H1 (cell line): ENCODE measurements at regions not wholly inside any gene's neighbourhood (a gene's known extent, or its start where the extent isn't known, plus 50 kb on each side); places are given as distances from the start of the nearest gene placed in this dataset.

Experiments
- CTCF ChIA-PET: fragments of 300-600 bp; sonication (Branson Sonifier 250); formaldehyde crosslinking; loops from one replicate; lab custom pipeline; 2021; ENCODE audit not compliant: partially characterized antibody; lab: Charles Lee
- POLR2A ChIA-PET: fragments of 300-600 bp; sonication (Branson Sonifier 250); formaldehyde crosslinking; loops from one replicate; lab custom pipeline; 2021; ENCODE audit warnings: inconsistent platforms; ENCODE audit not compliant: partially characterized antibody; lab: Charles Lee
- DNase-seq, 2 experiments: peaks; one replicate each; pipeline versions ENCODE4 v3.0.0 to v3.0.0-alpha.2; 2010 to 2022; ENCODE audit warnings: low spot score in 2 of 2, low read depth in 1 of 2, mixed read lengths in 1 of 2
- FAIRE-seq: peaks from 2 replicates; lab custom pipeline; 2011; peaks lifted over from hg19 to GRCh38; lab: Jason Lieb, UNC
- H2AFZ ChIP-seq: 2 replicates; pipeline ENCODE4 v1.8.1; 2012; ENCODE audit warnings: low read length, inconsistent platforms
- H2AK5ac ChIP-seq: 2 replicates; pipeline ENCODE4 v1.6.1; 2013; ENCODE audit warnings: low read depth, low read length
- H2BK120ac ChIP-seq: replicated peaks from 2 replicates; pipeline ENCODE3; 2013; ENCODE audit warnings: low read depth, low read length, inconsistent platforms
- H2BK12ac ChIP-seq: 2 replicates; pipeline ENCODE4 v1.6.1; 2013; ENCODE audit warnings: low read depth, low read length
- H2BK15ac ChIP-seq: 2 replicates; pipeline ENCODE4 v1.6.1; 2013; ENCODE audit warnings: low read length
- H2BK20ac ChIP-seq: 2 replicates; pipeline ENCODE4 v1.6.1; 2013; ENCODE audit warnings: low read length
- H2BK5ac ChIP-seq: 2 replicates; pipeline ENCODE4 v1.6.1; 2013; ENCODE audit warnings: low read depth, low read length
- H3K14ac ChIP-seq: 2 replicates; pipeline ENCODE4 v1.6.1; 2013; ENCODE audit warnings: inconsistent platforms; ENCODE audit not compliant: insufficient read length
- H3K18ac ChIP-seq: 2 replicates; pipeline ENCODE4 v1.6.1; 2013; ENCODE audit warnings: low read length; ENCODE audit errors: extremely low read depth
- H3K23ac ChIP-seq: 2 replicates; pipeline ENCODE4 v1.6.1; 2013; ENCODE audit warnings: inconsistent platforms; ENCODE audit not compliant: insufficient read length
- H3K23me2 ChIP-seq: 2 replicates; pipeline ENCODE4 v1.6.1; 2013; ENCODE audit warnings: low read depth, low read length
- H3K27ac ChIP-seq: 2 replicates; pipeline ENCODE4 v1.6.1; 2011; ENCODE audit warnings: low read depth, low read length, inconsistent platforms
- H3K27me3 ChIP-seq, 4 experiments: replicated peaks in 1 of 4; 1 replicate in 1 of 4; 2 replicates in 3 of 4; pipeline versions ENCODE4 v1.6.1 to v1.8.1; 2011 to 2013; ENCODE audit warnings: low read length in 3 of 4, mild to moderate bottlenecking in 3 of 4, inconsistent platforms in 2 of 4, mixed read lengths in 2 of 4, moderate library complexity in 1 of 4; ENCODE audit not compliant: control insufficient read depth in 3 of 4, insufficient read depth in 3 of 4; ENCODE audit errors: extremely low read depth in 1 of 4
- H3K36me3 ChIP-seq, 4 experiments: 2 replicates each; pipeline versions ENCODE4 v1.6.1 to v1.8.1; 2011 to 2013; ENCODE audit warnings: mild to moderate bottlenecking in 4 of 4, low read length in 3 of 4, moderate library complexity in 2 of 4, control low read depth in 1 of 4, inconsistent platforms in 1 of 4; ENCODE audit not compliant: insufficient read depth in 4 of 4, control insufficient read depth in 2 of 4
- H3K4ac ChIP-seq: replicated peaks from 2 replicates; pipeline ENCODE3; 2013; ENCODE audit warnings: low read length, low read depth, mixed read lengths, inconsistent platforms; ENCODE audit not compliant: insufficient read length
- H3K4me1 ChIP-seq, 4 experiments: replicated peaks in 1 of 4; 1 replicate in 1 of 4; 2 replicates in 3 of 4; pipeline versions ENCODE4 v1.6.1 to v1.8.1; 2011 to 2013; ENCODE audit warnings: low read length in 3 of 4, inconsistent platforms in 2 of 4, mixed read lengths in 1 of 4; ENCODE audit not compliant: insufficient read depth in 4 of 4, control insufficient read depth in 3 of 4
- H3K4me2 ChIP-seq, 2 experiments: 2 replicates each; pipeline versions ENCODE4 v1.6.1 to v1.8.1; 2011 to 2013; ENCODE audit warnings: low read depth in 2 of 2, low read length in 2 of 2, control low read depth in 1 of 2, inconsistent platforms in 1 of 2, mild to moderate bottlenecking in 1 of 2; ENCODE audit not compliant: insufficient read depth in 1 of 2
- H3K4me3 ChIP-seq, 4 experiments: fragments of 200-600, 300-600 bp in 1 of 4; sonication (generic), shearing (Covaris generic), sonication (Bioruptor Twin) in 1 of 4; 2 replicates each; pipeline versions ENCODE4 v1.5.1 to v1.8.1; 2011 to 2016; ENCODE audit warnings: low read length in 4 of 4, low read depth in 3 of 4, control low read depth in 2 of 4, inconsistent platforms in 2 of 4, mild to moderate bottlenecking in 2 of 4, mixed read lengths in 1 of 4, moderate library complexity in 1 of 4; ENCODE audit not compliant: insufficient read depth in 2 of 4; ENCODE audit errors: extremely low read depth in 1 of 4
- H3K56ac ChIP-seq: replicated peaks from 2 replicates; pipeline ENCODE3; 2013; ENCODE audit warnings: low read depth, mild to moderate bottlenecking, mixed read lengths, low read length, inconsistent platforms; ENCODE audit not compliant: insufficient read length
- H3K79me1 ChIP-seq: 2 replicates; pipeline ENCODE4 v1.6.1; 2013; ENCODE audit warnings: low read depth, low read length, control low read depth
- H3K79me2 ChIP-seq, 2 experiments: 2 replicates each; pipeline versions ENCODE4 v1.6.1 to v1.8.1; 2012 to 2013; ENCODE audit warnings: low read length in 2 of 2, mild to moderate bottlenecking in 2 of 2, inconsistent platforms in 1 of 2; ENCODE audit not compliant: insufficient read depth in 2 of 2, control insufficient read depth in 1 of 2
- H3K9ac ChIP-seq, 4 experiments: replicated peaks in 1 of 4; 1 replicate in 1 of 4; 2 replicates in 3 of 4; pipeline versions ENCODE4 v1.6.1 to v1.8.1; 2011 to 2013; ENCODE audit warnings: low read depth in 3 of 4, low read length in 3 of 4, control low read depth in 2 of 4, mild to moderate bottlenecking in 2 of 4, moderate library complexity in 2 of 4, inconsistent platforms in 1 of 4; ENCODE audit errors: extremely low read depth in 1 of 4
- H3K9me3 ChIP-seq, 2 experiments: 2 replicates each; pipeline versions ENCODE4 v1.6.1 to v1.8.1; 2012 to 2013; ENCODE audit warnings: mild to moderate bottlenecking in 2 of 2, moderate library complexity in 2 of 2, control low read depth in 1 of 2, inconsistent platforms in 1 of 2, low read depth in 1 of 2, low read length in 1 of 2, mixed read lengths in 1 of 2; ENCODE audit not compliant: insufficient read depth in 2 of 2
- H4K20me1 ChIP-seq, 2 experiments: replicated peaks in 1 of 2; 2 replicates each; pipeline versions ENCODE3 to v1.8.1; 2011 to 2013; ENCODE audit warnings: inconsistent platforms in 2 of 2, low read length in 2 of 2, mild to moderate bottlenecking in 1 of 2; ENCODE audit not compliant: insufficient read depth in 2 of 2, control insufficient read depth in 1 of 2
- H4K5ac ChIP-seq: 2 replicates; pipeline ENCODE4 v1.6.1; 2013; ENCODE audit warnings: low read length, low read depth, mixed read lengths, inconsistent platforms; ENCODE audit not compliant: insufficient read length
- H4K8ac ChIP-seq: 2 replicates; pipeline ENCODE4 v1.8.0; 2013; ENCODE audit warnings: mild to moderate bottlenecking, moderate library complexity, low read length, inconsistent platforms; ENCODE audit not compliant: insufficient read depth; ENCODE audit errors: extremely low read depth
- H4K91ac ChIP-seq: replicated peaks from 2 replicates; pipeline ENCODE3; 2013; ENCODE audit warnings: low read length, mixed read lengths, inconsistent platforms; ENCODE audit not compliant: insufficient read length
- BCL11A ChIP-seq, 2 experiments: IDR thresholded peaks; one replicate each; pipeline ENCODE4 v1.6.1; 2011; ENCODE audit warnings: low read depth in 2 of 2, low read length in 2 of 2, mild to moderate bottlenecking in 2 of 2
- CHD1 ChIP-seq: IDR thresholded peaks from 2 replicates; pipeline ENCODE4 v1.6.1; 2012; ENCODE audit warnings: low read depth, low read length, improper control_type of control experiment
- CREB1 ChIP-seq: IDR thresholded peaks from 2 replicates; pipeline ENCODE4 v1.6.1; 2012; ENCODE audit warnings: inconsistent platforms
- GTF2F1 ChIP-seq: IDR thresholded peaks from 2 replicates; pipeline ENCODE4 v1.6.1; 2012; ENCODE audit warnings: low read depth, low read length, improper control_type of control experiment, borderline replicate concordance
- HDAC6 ChIP-seq: IDR thresholded peaks from one replicate; pipeline ENCODE4 v1.7.1; 2012; ENCODE audit warnings: low read depth, mild to moderate bottlenecking, inconsistent platforms, low read length, moderate library complexity
- JUND ChIP-seq: IDR thresholded peaks from 2 replicates; pipeline ENCODE4 v1.6.1; 2011; ENCODE audit warnings: mild to moderate bottlenecking, improper control_type of control experiment, low read length
- KDM1A ChIP-seq: fragments of 200-600, 300-600 bp; sonication (generic); IDR thresholded peaks from 2 replicates; pipeline ENCODE4 v1.7.1; 2016; ENCODE audit warnings: mild to moderate bottlenecking, low read length, borderline replicate concordance
- KDM4A ChIP-seq: IDR thresholded peaks from one replicate; pipeline ENCODE4 v1.7.1; 2012; ENCODE audit warnings: low read depth, mild to moderate bottlenecking, moderate library complexity, low read length, inconsistent platforms; ENCODE audit not compliant: severe bottlenecking
- MAFK ChIP-seq: IDR thresholded peaks from 2 replicates; pipeline ENCODE4 v1.6.1; 2012; ENCODE audit warnings: low read depth, mild to moderate bottlenecking, improper control_type of control experiment, low read length
- NANOG ChIP-seq: IDR thresholded peaks from 2 replicates; pipeline ENCODE4 v1.6.1; 2011; ENCODE audit warnings: low read length, low read depth, mild to moderate bottlenecking, inconsistent platforms; ENCODE audit not compliant: insufficient read depth, poor library complexity, severe bottlenecking
- RNF2 ChIP-seq: fragments of 200-900, 300-1000 bp; sonication (generic); IDR thresholded peaks from 2 replicates; pipeline ENCODE4 v1.7.1; 2016; ENCODE audit warnings: borderline replicate concordance, low read depth, mild to moderate bottlenecking, antibody characterized with exemption, low read length; ENCODE audit not compliant: poor library complexity, severe bottlenecking; ENCODE audit errors: missing control alignments
- TEAD4 ChIP-seq: IDR thresholded peaks from 2 replicates; pipeline ENCODE4 v1.6.1; 2012; ENCODE audit warnings: low read depth, low read length, inconsistent platforms, mixed read lengths
- WGBS, 2 experiments: shearing (Covaris generic) in 1 of 2; methylation state at CpG; one replicate each; pipeline versions ENCODE4 v1.1.6 to v1.1.7; 2013 to 2015; ENCODE audit warnings: low lambda C conversion rate in 2 of 2, mixed read lengths in 2 of 2, inconsistent platforms in 1 of 2, low coverage in 1 of 2, missing lambda C conversion rate in 1 of 2; ENCODE audit not compliant: insufficient replicate concordance in 2 of 2, insufficient coverage in 1 of 2, insufficient read length in 1 of 2; ENCODE audit errors: extremely low coverage in 1 of 2, missing lambda C conversion rate in 1 of 2; 5-methylcytosine and 5-hydroxymethylcytosine counted together
- TF ChIP-seq, protein P1 (sequence below): IDR thresholded peaks from 2 replicates; pipeline ENCODE4 v1.6.1; 2011; ENCODE audit warnings: low read length, improper control_type of control experiment

GRCh38 chr14:66432334-66432733 lies 53.8 kb upstream of the CCDC196 start:
- Histone ChIP-seq H3K14ac (no peak overlapping the region), H3K23ac (no peak overlapping the region), H2AFZ (no peak overlapping the region), H3K4me1 (no peaks in the 10 kb centered on the region), H3K27ac (no peak overlapping the region), H4K91ac (no peak overlapping the region), H3K79me2 (no peaks in the 10 kb centered on the region), H2BK20ac (no peak overlapping the region), H3K4me3 (no peak overlapping the region), H3K9ac (no peak overlapping the region), H3K9me3 (no peaks in the 10 kb centered on the region), H4K8ac (no peak overlapping the region), H3K36me3 (no peaks in the 10 kb centered on the region), H3K27me3 (no peaks in the 10 kb centered on the region), H3K18ac (no peak overlapping the region), H2BK120ac (no peak overlapping the region), H4K20me1 (no peaks in the 10 kb centered on the region), H3K56ac (no peak overlapping the region), H2BK5ac (no peak overlapping the region), H2BK15ac (no peak overlapping the region), H2AK5ac (no peak overlapping the region), H3K4ac (no peak overlapping the region), H3K79me1 (no peaks in the 10 kb centered on the region), H3K23me2 (no peaks in the 10 kb centered on the region), H3K4me2 (no peak overlapping the region), H4K5ac (no peak overlapping the region), H2BK12ac (no peak overlapping the region)
- ChIA-PET CTCF (interaction anchor here (0.6 to 1.0 kb wide), 2 partner anchors 34 to 341 kb away, joined by 3 read pairs; no protein-coding TSS in a partner anchor), POLR2A (no interaction called here)
- no peak for TF ChIP-seq NANOG
- TF ChIP-seq, protein P1, sequence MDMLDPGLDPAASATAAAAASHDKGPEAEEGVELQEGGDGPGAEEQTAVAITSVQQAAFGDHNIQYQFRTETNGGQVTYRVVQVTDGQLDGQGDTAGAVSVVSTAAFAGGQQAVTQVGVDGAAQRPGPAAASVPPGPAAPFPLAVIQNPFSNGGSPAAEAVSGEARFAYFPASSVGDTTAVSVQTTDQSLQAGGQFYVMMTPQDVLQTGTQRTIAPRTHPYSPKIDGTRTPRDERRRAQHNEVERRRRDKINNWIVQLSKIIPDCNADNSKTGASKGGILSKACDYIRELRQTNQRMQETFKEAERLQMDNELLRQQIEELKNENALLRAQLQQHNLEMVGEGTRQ: no peak
- TF ChIP-seq KDM4A: no peak
- no peak for TF ChIP-seq CHD1
- TF ChIP-seq GTF2F1: no peak
- no peak for TF ChIP-seq MAFK
- TF ChIP-seq CREB1: no peak
- no peak for TF ChIP-seq BCL11A (IDR thresholded peaks at IDR 0.05; ENCODE audit: low read depth in 2 of 2, low read length in 2 of 2)
- TF ChIP-seq KDM1A: no peak
- no peak for TF ChIP-seq JUND
- no peak for TF ChIP-seq HDAC6
- TF ChIP-seq RNF2: no peak
- TF ChIP-seq TEAD4: no peak
- 91% methylated on average over 1 of the region's 1 CpG; no CpG with 5 or more reads in 1 of the 2 experiments for WGBS, 2 experiments
- no peak for DNase-seq
- FAIRE-seq: no peak
